ENCODE measurements at regions not wholly inside any gene's neighbourhood (a gene's known extent, or its start where the extent isn't known, plus 50 kb on each side); places are given as distances from the start of the nearest gene placed in this dataset.

DNA sequence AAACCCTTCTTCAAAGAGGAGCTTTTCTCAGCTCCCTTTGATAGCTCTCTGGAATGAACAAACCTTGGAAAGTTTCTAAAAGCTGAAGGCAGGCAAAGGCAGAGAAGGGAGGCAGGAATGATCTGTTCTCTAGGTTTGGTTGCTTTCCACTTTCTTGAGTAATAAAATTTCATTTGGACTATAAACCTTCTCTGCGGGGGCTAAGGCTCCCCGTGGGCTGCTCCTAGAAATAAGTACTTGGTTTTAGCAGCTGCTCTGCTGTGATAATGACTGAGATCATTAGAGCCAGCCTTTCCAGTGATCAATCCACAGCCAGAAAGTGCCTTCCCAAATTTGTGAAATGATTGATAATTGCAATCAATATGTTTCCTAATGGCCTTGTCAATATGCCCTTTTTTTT, 183.8 kb upstream of the HTR2A start:
- no peaks in the 10 kb centered on the region for H3K9me3 ChIP-seq (replicated peaks in 1 of 3)
- no peaks in the 10 kb centered on the region for H3K4me1 ChIP-seq (replicated peaks in 1 of 2)
- H3K4me3 ChIP-seq = no peak overlapping the region
- no peak for TF ChIP-seq POLR2A (IDR thresholded peaks at IDR 0.05)
- TF ChIP-seq, protein P1, sequence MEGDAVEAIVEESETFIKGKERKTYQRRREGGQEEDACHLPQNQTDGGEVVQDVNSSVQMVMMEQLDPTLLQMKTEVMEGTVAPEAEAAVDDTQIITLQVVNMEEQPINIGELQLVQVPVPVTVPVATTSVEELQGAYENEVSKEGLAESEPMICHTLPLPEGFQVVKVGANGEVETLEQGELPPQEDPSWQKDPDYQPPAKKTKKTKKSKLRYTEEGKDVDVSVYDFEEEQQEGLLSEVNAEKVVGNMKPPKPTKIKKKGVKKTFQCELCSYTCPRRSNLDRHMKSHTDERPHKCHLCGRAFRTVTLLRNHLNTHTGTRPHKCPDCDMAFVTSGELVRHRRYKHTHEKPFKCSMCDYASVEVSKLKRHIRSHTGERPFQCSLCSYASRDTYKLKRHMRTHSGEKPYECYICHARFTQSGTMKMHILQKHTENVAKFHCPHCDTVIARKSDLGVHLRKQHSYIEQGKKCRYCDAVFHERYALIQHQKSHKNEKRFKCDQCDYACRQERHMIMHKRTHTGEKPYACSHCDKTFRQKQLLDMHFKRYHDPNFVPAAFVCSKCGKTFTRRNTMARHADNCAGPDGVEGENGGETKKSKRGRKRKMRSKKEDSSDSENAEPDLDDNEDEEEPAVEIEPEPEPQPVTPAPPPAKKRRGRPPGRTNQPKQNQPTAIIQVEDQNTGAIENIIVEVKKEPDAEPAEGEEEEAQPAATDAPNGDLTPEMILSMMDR (IDR thresholded peaks at IDR 0.05) = no peak
- H3K27me3 ChIP-seq = no peaks in the 10 kb centered on the region
- no peak overlapping the region for H3K27ac ChIP-seq
- 64 to 81% (median 71%) methylated on average over 2 of the region's 2 CpGs for WGBS, 4 donors
- DNase-seq = no peak
- H3K36me3 ChIP-seq (replicated peaks in 1 of 2) = no peaks in the 10 kb centered on the region
- intact Hi-C loops (cut with DNase I) = no loop called here

DNA sequence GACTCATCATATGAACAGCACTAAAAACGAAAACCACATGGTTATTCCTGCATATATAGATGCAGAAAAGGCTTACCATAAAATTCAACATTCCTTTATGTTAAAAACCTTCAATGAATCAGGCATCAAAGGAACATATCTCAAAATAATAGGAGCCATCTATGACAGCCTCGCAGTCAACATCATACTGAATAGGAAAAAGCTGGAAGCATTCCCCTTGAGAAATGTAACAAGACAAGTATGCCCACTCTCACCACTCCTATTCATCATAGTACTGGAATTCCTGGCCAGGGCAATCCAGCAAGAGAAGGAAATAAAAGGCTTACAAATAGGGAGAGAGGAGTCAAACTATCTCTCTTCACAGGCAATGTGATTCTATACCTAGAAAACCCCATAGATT, 179.6 kb upstream of the HTR2A start:
- intact Hi-C loops (cut with DNase I) = no loop called here
- no peak for DNase-seq
- Histone ChIP-seq H3K36me3 (replicated peaks in 1 of 2) (no peaks in the 10 kb centered on the region), H3K9me3 (replicated peaks in 1 of 3) (no peaks in the 10 kb centered on the region), H3K4me1 (replicated peaks in 1 of 2) (no peaks in the 10 kb centered on the region), H3K27me3 (no peaks in the 10 kb centered on the region), H3K4me3 (no peak overlapping the region), H3K27ac (no peak overlapping the region)
- TF ChIP-seq, protein P1 (IDR thresholded peaks at IDR 0.05) = no peak
- 44 to 74% (median 58%) methylated on average over 2 of the region's 2 CpGs for WGBS, 4 donors

DNA sequence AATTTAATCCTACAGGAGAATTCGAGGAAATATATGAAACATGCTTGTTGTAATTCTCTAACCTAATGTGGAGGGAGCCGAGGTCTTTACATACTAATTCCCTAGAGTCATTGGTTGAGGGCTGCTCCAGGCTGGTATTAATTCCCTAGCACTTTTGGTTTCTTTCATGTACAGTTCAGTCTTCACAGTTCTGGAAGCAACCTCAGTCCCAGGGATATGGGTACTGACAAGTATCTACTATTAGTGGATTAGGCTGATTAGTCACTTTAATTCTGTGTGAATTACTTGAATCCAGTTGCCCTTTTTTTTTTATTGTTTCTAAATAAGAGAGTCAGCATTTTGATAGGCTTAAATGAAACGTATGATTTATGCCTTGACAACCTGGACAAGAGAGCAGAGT, 172.3 kb upstream of the HTR2A start:
- H3K36me3 ChIP-seq (replicated peaks in 1 of 2) = no peaks in the 10 kb centered on the region
- H3K4me3 ChIP-seq = no peak overlapping the region
- H3K27me3 ChIP-seq = no peaks in the 10 kb centered on the region
- intact Hi-C loops (cut with DNase I) = no loop called here
- no peak overlapping the region for H3K27ac ChIP-seq
- no peak for TF ChIP-seq POLR2A (IDR thresholded peaks at IDR 0.05)
- TF ChIP-seq, protein P1 (IDR thresholded peaks at IDR 0.05) = no peak
- no peaks in the 10 kb centered on the region for H3K4me1 ChIP-seq (replicated peaks in 1 of 2)
- WGBS, 4 donors = 71 to 78% (median 78%) methylated on average over 3 of the region's 3 CpGs
- DNase-seq = no peak
- H3K9me3 ChIP-seq (replicated peaks in 1 of 3) = no peaks in the 10 kb centered on the region

DNA sequence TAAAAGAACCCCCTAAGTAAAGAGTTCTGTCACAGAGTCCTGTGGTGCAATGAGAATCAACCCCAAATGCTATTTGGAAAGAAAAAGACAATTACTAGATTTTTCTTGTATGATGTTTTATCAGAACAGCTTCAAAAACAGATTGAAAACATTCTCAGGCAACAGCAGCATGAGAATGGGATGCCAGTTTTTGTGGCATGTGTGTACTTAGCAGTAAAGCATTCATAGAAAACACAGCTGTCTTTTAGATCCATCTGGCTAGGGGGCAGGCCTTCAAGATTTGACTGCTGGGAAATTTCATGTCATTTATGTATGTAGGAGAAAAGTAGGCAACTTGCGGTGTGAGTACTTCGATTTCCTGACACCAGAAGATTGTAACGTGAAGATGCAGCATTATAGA, 170.5 kb upstream of the HTR2A start:
- WGBS, 4 donors = 81 to 92% (median 89%) methylated on average over 3 of the region's 3 CpGs
- no peak overlapping the region for H3K27ac ChIP-seq
- H3K9me3 ChIP-seq (replicated peaks in 1 of 3) = peaks cover 0 to 6% (median 2%) of the 10 kb centered on the region in 3 donors

More for the DNA sequence above, 170.5 kb upstream of the HTR2A start:
- Histone ChIP-seq H3K4me3 (no peak overlapping the region), H3K27me3 (no peaks in the 10 kb centered on the region), H3K36me3 (replicated peaks in 1 of 2) (no peaks in the 10 kb centered on the region), H3K4me1 (replicated peaks in 1 of 2) (no peaks in the 10 kb centered on the region)
- no peak for TF ChIP-seq POLR2A (IDR thresholded peaks at IDR 0.05)
- TF ChIP-seq, protein P1 (IDR thresholded peaks at IDR 0.05) = no peak
- no peak for DNase-seq
- intact Hi-C loops (cut with DNase I) = no loop called here

Data from adrenal gland (tissue), 9 donors.